ENCODE measurements at regions not wholly inside any gene's neighbourhood (a gene's known extent, or its start where the extent isn't known, plus 50 kb on each side); places are given as distances from the start of the nearest gene placed in this dataset.

- no peak overlapping the region for H3K4me3 ChIP-seq (ENCODE audit: low read depth, low read length)
- TF ChIP-seq CTCF (IDR thresholded peaks at IDR 0.05; ENCODE audit: insufficient read depth, low read depth, low read length, missing control alignments) = no peak
- DNase-seq (ENCODE audit: low read depth) = peak; percentile 9
Measured at GRCh38 chr4:43835869-43836268, 612.7 kb downstream of the KCTD8 start.

GRCh38 chr4:43837171-43837570 is 611.4 kb downstream of the KCTD8 start:
- DNase-seq (ENCODE audit: low read depth) = no peak
- H3K4me3 ChIP-seq (ENCODE audit: low read depth, low read length) = no peak overlapping the region
- no peak for TF ChIP-seq CTCF (IDR thresholded peaks at IDR 0.05; ENCODE audit: insufficient read depth, low read depth, low read length, missing control alignments)

GRCh38 chr4:43837604-43838003 is 611.0 kb downstream of the KCTD8 start:
- TF ChIP-seq CTCF (IDR thresholded peaks at IDR 0.05; ENCODE audit: insufficient read depth, low read depth, low read length, missing control alignments) = no peak
- DNase-seq (ENCODE audit: low read depth) = no peak
- no peak overlapping the region for H3K4me3 ChIP-seq (ENCODE audit: low read depth, low read length)

GRCh38 chr4:43842594-43842993 is 606.0 kb downstream of the KCTD8 start:
- no peak for TF ChIP-seq CTCF (IDR thresholded peaks at IDR 0.05; ENCODE audit: insufficient read depth, low read depth, low read length, missing control alignments)
- DNase-seq (ENCODE audit: low read depth) = no peak
- no peak overlapping the region for H3K4me3 ChIP-seq (ENCODE audit: low read depth, low read length)

- no peak overlapping the region for H3K4me3 ChIP-seq (ENCODE audit: low read depth, low read length)
- DNase-seq (ENCODE audit: low read depth) = no peak
- no peak for TF ChIP-seq CTCF (IDR thresholded peaks at IDR 0.05; ENCODE audit: insufficient read depth, low read depth, low read length, missing control alignments)
Measured at GRCh38 chr4:43843501-43843900, 605.1 kb downstream of the KCTD8 start.

- TF ChIP-seq CTCF (IDR thresholded peaks at IDR 0.05; ENCODE audit: insufficient read depth, low read depth, low read length, missing control alignments) = no peak
- DNase-seq (ENCODE audit: low read depth) = no peak
- no peak overlapping the region for H3K4me3 ChIP-seq (ENCODE audit: low read depth, low read length)
Measured at GRCh38 chr4:43846111-43846587, 602.5 kb downstream of the KCTD8 start.

- TF ChIP-seq CTCF (IDR thresholded peaks at IDR 0.05; ENCODE audit: insufficient read depth, low read depth, low read length, missing control alignments) = no peak
- no peak for DNase-seq (ENCODE audit: low read depth)
- no peak overlapping the region for H3K4me3 ChIP-seq (ENCODE audit: low read depth, low read length)
Measured at GRCh38 chr4:43853565-43854264, 594.9 kb downstream of the KCTD8 start.

All from GM12865 (cell line).